GM13976 (cell line): ENCODE measurements at regions not wholly inside any gene's neighbourhood (a gene's known extent, or its start where the extent isn't known, plus 50 kb on each side); places are given as distances from the start of the nearest gene placed in this dataset.

Experiments
- DNase-seq: peaks from one replicate; pipeline ENCODE4 v3.0.0; 2012; ENCODE audit warnings: low spot score
- CTCF ChIP-seq: IDR thresholded peaks from 2 replicates; pipeline ENCODE4 v1.5.1; 2012; ENCODE audit warnings: borderline replicate concordance, mild to moderate bottlenecking; ENCODE audit not compliant: insufficient read depth; ENCODE audit errors: extremely low read depth, missing control alignments, control extremely low read depth
- in situ Hi-C: fragments of 300-500 bp; cut with MboI; formaldehyde crosslinking; loops from one replicate; pipeline ENCODE4 v1.12.0; 2022; ENCODE audit warnings: low sequenced_read_pairs, mixed read lengths, inconsistent platforms; ENCODE audit not compliant: unreplicated experiment

- DNase-seq = no peak
- in situ Hi-C loops = no loop called here
- no peak for TF ChIP-seq CTCF
Measured at GRCh38 chr11:121383716-121384115, 68.4 kb upstream of the SORL1 start.

GRCh38 chr11:121385688-121386087 lies 66.4 kb upstream of the SORL1 start:
- no peak for DNase-seq
- in situ Hi-C loops = no loop called here
- TF ChIP-seq CTCF = no peak
